Ovary (tissue), 3 donors: ENCODE measurements at regions not wholly inside any gene's neighbourhood (a gene's known extent, or its start where the extent isn't known, plus 50 kb on each side); places are given as distances from the start of the nearest gene placed in this dataset.

Experiments
- POLR2A ChIP-seq: fragments of 450-650 bp; IDR thresholded peaks from one replicate; pipeline ENCODE4 v1.6.1; 2017; ENCODE audit warnings: antibody characterized with exemption, mild to moderate bottlenecking, moderate library complexity
- TF ChIP-seq, protein P1 (sequence below), 3 donors: fragments of 450-650 bp in 2 of 3; fragments of 200-600 bp in 1 of 3; IDR thresholded peaks; one replicate each; pipeline versions ENCODE4 v1.5.1 to v1.8.0; 2016 to 2022; ENCODE audit warnings: antibody characterized with exemption in 3 of 3, mild to moderate bottlenecking in 1 of 3
- donor health status: DM: no; HTN: no; CAD: no.

- TF ChIP-seq, protein P1, sequence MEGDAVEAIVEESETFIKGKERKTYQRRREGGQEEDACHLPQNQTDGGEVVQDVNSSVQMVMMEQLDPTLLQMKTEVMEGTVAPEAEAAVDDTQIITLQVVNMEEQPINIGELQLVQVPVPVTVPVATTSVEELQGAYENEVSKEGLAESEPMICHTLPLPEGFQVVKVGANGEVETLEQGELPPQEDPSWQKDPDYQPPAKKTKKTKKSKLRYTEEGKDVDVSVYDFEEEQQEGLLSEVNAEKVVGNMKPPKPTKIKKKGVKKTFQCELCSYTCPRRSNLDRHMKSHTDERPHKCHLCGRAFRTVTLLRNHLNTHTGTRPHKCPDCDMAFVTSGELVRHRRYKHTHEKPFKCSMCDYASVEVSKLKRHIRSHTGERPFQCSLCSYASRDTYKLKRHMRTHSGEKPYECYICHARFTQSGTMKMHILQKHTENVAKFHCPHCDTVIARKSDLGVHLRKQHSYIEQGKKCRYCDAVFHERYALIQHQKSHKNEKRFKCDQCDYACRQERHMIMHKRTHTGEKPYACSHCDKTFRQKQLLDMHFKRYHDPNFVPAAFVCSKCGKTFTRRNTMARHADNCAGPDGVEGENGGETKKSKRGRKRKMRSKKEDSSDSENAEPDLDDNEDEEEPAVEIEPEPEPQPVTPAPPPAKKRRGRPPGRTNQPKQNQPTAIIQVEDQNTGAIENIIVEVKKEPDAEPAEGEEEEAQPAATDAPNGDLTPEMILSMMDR (IDR thresholded peaks at IDR 0.05), result no peak
- no peak for TF ChIP-seq POLR2A
Observed at GRCh38 chr6:8969747-8970146, 534.4 kb upstream of the SLC35B3 start.
